Putamen (tissue), 1 donor: ENCODE measurements at regions not wholly inside any gene's neighbourhood (a gene's known extent, or its start where the extent isn't known, plus 50 kb on each side); places are given as distances from the start of the nearest gene placed in this dataset.
A peak's percentile ranks its signal among the peaks of the same experiment; 100 is the strongest.

Source experiments
- DNase-seq: peaks from one replicate; pipeline ENCODE4 v3.0.0-alpha.2; 2016; ENCODE audit warnings: low spot score

- DNase-seq: no peak
Measured at GRCh38 chr3:159620281-159620680, 368.4 kb upstream of the IL12A start.

- no peak for DNase-seq
Measured at GRCh38 chr3:159620873-159621272, 367.8 kb upstream of the IL12A start.

- DNase-seq: no peak
Measured at GRCh38 chr3:159624616-159625015, 364.0 kb upstream of the IL12A start.

GRCh38 chr3:159625594-159625993, 363.0 kb upstream of the IL12A start:
- peak; percentile 4 for DNase-seq

- no peak for DNase-seq
Measured at GRCh38 chr3:159626598-159626997, 362.0 kb upstream of the IL12A start.

- no peak for DNase-seq
Measured at GRCh38 chr3:159627229-159627628, 361.4 kb upstream of the IL12A start.

- DNase-seq: no peak
Measured at GRCh38 chr3:159627634-159628033, 361.0 kb upstream of the IL12A start.

- DNase-seq: no peak
Measured at GRCh38 chr3:159629329-159630084, 359.1 kb upstream of the IL12A start.

GRCh38 chr3:159631226-159631625, 357.4 kb upstream of the IL12A start:
- no peak for DNase-seq

- DNase-seq: no peak
Measured at GRCh38 chr3:159632128-159632527, 356.5 kb upstream of the IL12A start.

GRCh38 chr3:159632851-159633250, 355.8 kb upstream of the IL12A start:
- DNase-seq: no peak

GRCh38 chr3:159634483-159634882, 354.2 kb upstream of the IL12A start:
- no peak for DNase-seq

GRCh38 chr3:159635047-159635641, 353.5 kb upstream of the IL12A start:
- DNase-seq: no peak

GRCh38 chr3:159637883-159638542, 350.6 kb upstream of the IL12A start:
- no peak for DNase-seq

- DNase-seq: no peak
Measured at GRCh38 chr3:159640225-159640624, 348.4 kb upstream of the IL12A start.

GRCh38 chr3:159643406-159643805, 345.2 kb upstream of the IL12A start:
- DNase-seq: no peak

- DNase-seq: no peak
Measured at GRCh38 chr3:159645874-159646273, 342.8 kb upstream of the IL12A start.

GRCh38 chr3:159649951-159650350, 338.7 kb upstream of the IL12A start:
- DNase-seq: no peak

- DNase-seq: no peak
Measured at GRCh38 chr3:159650726-159651125, 337.9 kb upstream of the IL12A start.

GRCh38 chr3:159652452-159652851, 336.2 kb upstream of the IL12A start:
- no peak for DNase-seq

- DNase-seq: no peak
Measured at GRCh38 chr3:159654183-159655134, 334.2 kb upstream of the IL12A start.

GRCh38 chr3:159655202-159655601, 333.4 kb upstream of the IL12A start:
- DNase-seq: no peak
